GM06990 (cell line): ENCODE measurements at regions not wholly inside any gene's neighbourhood (a gene's known extent, or its start where the extent isn't known, plus 50 kb on each side); places are given as distances from the start of the nearest gene placed in this dataset.

Experiments
- DNase-seq: peaks from one replicate; pipeline ENCODE4 v3.0.0-alpha.2; 2011; ENCODE audit not compliant: insufficient read length; ENCODE audit errors: extremely low read depth
- H3K27me3 ChIP-seq: replicated peaks from 2 replicates; pipeline ENCODE4 v1.6.0; 2011; ENCODE audit warnings: low read length; ENCODE audit not compliant: control insufficient read depth, insufficient read depth
- H3K36me3 ChIP-seq: 2 replicates; pipeline ENCODE4 v1.5.1; 2011; ENCODE audit warnings: low read length; ENCODE audit not compliant: control insufficient read depth, insufficient read depth
- H3K4me3 ChIP-seq: replicated peaks from 2 replicates; pipeline ENCODE4 v1.5.1; 2011; ENCODE audit warnings: low read depth, mild to moderate bottlenecking, control low read depth, low read length
- CTCF ChIP-seq: IDR thresholded peaks from 2 replicates; pipeline ENCODE4 v1.5.1; 2011; ENCODE audit warnings: low read length, control low read depth, mild to moderate bottlenecking, inconsistent platforms; ENCODE audit not compliant: insufficient read depth, poor library complexity, severe bottlenecking

GRCh38 chr3:116870379-116870778 is 160.8 kb downstream of the TUSC7 start:
- no peak for DNase-seq
- no peak for TF ChIP-seq CTCF
- no peak overlapping the region for H3K4me3 ChIP-seq
- no peaks in the 10 kb centered on the region for H3K36me3 ChIP-seq
- H3K27me3 ChIP-seq = no peaks in the 10 kb centered on the region

GRCh38 chr3:116871905-116872304 is 162.3 kb downstream of the TUSC7 start:
- no peak for DNase-seq
- TF ChIP-seq CTCF = no peak
- Histone ChIP-seq H3K27me3 (no peaks in the 10 kb centered on the region), H3K4me3 (no peak overlapping the region), H3K36me3 (no peaks in the 10 kb centered on the region)

- H3K36me3 ChIP-seq = no peaks in the 10 kb centered on the region
- DNase-seq = no peak
- no peak for TF ChIP-seq CTCF
These were observed 163.1 kb downstream of the TUSC7 start for GRCh38 chr3:116872688-116873087.

GRCh38 chr3:116873142-116873541 is 163.6 kb downstream of the TUSC7 start:
- no peaks in the 10 kb centered on the region for H3K36me3 ChIP-seq
- H3K27me3 ChIP-seq = no peaks in the 10 kb centered on the region
- no peak for DNase-seq
- no peak overlapping the region for H3K4me3 ChIP-seq
- no peak for TF ChIP-seq CTCF

More at GRCh38 chr3:116872688-116873087, 163.1 kb downstream of the TUSC7 start:
- no peaks in the 10 kb centered on the region for H3K27me3 ChIP-seq
- H3K4me3 ChIP-seq = no peak overlapping the region

- Histone ChIP-seq H3K4me3 (no peak overlapping the region), H3K36me3 (no peaks in the 10 kb centered on the region), H3K27me3 (no peaks in the 10 kb centered on the region)
- no peak for TF ChIP-seq CTCF
- DNase-seq = peak; percentile 49
These were observed 168.4 kb downstream of the TUSC7 start for GRCh38 chr3:116877968-116878367.
